ENCODE measurements at regions not wholly inside any gene's neighbourhood (a gene's known extent, or its start where the extent isn't known, plus 50 kb on each side); places are given as distances from the start of the nearest gene placed in this dataset.

DNA sequence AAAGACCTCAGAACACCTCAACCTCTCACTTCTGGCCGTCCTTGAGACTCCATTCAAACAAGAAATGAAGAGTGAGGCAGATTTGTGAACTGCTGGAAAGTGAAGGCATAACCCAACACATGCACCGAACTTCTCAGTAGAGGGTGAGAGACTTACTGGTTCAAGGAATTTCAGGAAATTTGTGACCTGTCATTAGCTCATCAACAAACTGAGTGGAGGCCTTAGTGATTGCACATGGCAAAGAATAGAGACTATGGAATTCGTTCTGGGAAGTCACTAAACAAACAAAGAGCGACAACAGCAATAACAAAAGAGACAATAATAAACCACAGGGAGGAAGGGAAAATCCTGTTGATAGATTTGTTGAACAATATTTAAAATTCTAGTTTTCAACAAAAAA lies 125.0 kb upstream of the AKR1E2 start:
- DNase-seq (ENCODE audit: low read depth), result no peak
- no peak overlapping the region for H3K4me3 ChIP-seq (ENCODE audit: low read depth, low read length)
- no peaks in the 10 kb centered on the region for H3K27me3 ChIP-seq (ENCODE audit: control insufficient read depth, insufficient read depth, low read length)
- ChIA-PET POLR2A (no interaction called here), CTCF (interaction anchor here (0.7 to 1.2 kb wide), 2 partner anchors 13 to 15 kb away, joined by 3 to 5 read pairs; no protein-coding TSS in a partner anchor)
- TF ChIP-seq CTCF (IDR thresholded peaks at IDR 0.05; ENCODE audit: insufficient read depth, low read depth, low read length), result no peak
- no peaks in the 10 kb centered on the region for H3K36me3 ChIP-seq (ENCODE audit: control insufficient read depth, insufficient read depth, low read length)

DNA sequence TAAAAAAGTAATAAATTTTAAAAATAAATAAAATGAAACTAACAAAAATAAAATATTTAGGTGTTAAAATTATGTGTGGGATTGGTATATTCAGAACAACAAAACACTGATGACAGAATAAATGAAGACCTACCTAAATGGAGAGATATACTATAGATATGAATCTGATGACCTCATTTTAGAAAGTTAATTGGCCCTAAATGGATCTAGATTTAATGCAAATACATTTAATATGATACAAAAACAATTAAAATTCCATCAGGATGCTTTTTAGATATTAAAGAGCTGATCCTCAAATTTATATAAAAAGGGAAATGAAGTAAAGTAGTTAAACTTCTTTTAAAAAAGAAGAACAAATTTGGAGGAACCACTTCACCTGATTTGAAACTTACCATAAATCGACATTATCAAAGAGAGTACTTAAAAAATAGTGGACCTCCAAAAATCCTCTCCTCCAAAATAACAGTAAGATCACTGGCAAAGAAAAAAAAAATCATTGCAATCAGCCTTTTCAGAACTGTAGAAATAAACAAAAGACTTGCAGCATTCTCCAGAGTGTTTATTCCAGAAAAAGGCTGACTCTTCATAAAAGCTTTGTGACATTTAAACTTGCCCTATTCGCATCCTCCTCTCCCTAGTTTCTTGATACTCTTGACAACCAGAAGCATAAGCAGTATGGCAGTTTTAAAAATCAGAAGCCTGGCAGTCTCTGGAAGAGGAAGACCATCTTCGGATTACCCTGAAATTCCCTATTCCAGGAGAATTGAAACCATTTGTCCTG lies 125.9 kb upstream of the AKR1E2 start:
- H3K4me3 ChIP-seq (ENCODE audit: low read depth, low read length), result no peak overlapping the region
- no peak for DNase-seq (ENCODE audit: low read depth)
- H3K27me3 ChIP-seq (ENCODE audit: control insufficient read depth, insufficient read depth, low read length), result no peaks in the 10 kb centered on the region
- no peak for TF ChIP-seq CTCF (IDR thresholded peaks at IDR 0.05; ENCODE audit: insufficient read depth, low read depth, low read length)
- ChIA-PET POLR2A (no interaction called here), CTCF (interaction anchor here (0.7 to 1.2 kb wide), 3 partner anchors 14 to 43 kb away, joined by 3 to 5 read pairs (median 4); no protein-coding TSS in a partner anchor)
- no peaks in the 10 kb centered on the region for H3K36me3 ChIP-seq (ENCODE audit: control insufficient read depth, insufficient read depth, low read length)

GRCh38 chr10:4698075-4698474 lies 127.9 kb upstream of the AKR1E2 start:
- no peak for DNase-seq (ENCODE audit: low read depth)
- H3K4me3 ChIP-seq (ENCODE audit: low read depth, low read length), result no peak overlapping the region
- ChIA-PET POLR2A (no interaction called here), CTCF (no interaction called here)
- no peaks in the 10 kb centered on the region for H3K36me3 ChIP-seq (ENCODE audit: control insufficient read depth, insufficient read depth, low read length)
- no peak for TF ChIP-seq CTCF (IDR thresholded peaks at IDR 0.05; ENCODE audit: insufficient read depth, low read depth, low read length)
- no peaks in the 10 kb centered on the region for H3K27me3 ChIP-seq (ENCODE audit: control insufficient read depth, insufficient read depth, low read length)

DNA sequence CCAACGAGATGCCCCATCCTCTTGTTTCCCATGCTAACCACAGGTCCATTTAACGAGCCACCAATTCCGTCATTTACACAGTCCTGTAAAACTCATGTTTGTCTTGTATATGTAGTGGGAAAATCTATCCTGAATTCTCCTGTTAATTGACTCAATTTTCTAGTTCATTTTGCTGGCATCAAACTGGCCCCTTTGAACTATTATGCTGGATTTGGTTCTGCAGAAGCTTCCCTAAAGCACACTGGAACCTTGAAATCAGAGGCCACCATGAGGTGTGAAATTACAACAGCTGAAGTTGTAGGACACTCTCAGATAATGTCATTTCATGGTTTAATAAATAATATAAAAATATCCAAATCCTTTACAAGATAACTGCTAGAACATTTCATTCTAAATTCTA lies 129.8 kb upstream of the AKR1E2 start:
- no peak for DNase-seq (ENCODE audit: low read depth)
- ChIA-PET POLR2A (no interaction called here), CTCF (no interaction called here)
- no peak for TF ChIP-seq CTCF (IDR thresholded peaks at IDR 0.05; ENCODE audit: insufficient read depth, low read depth, low read length)
- Histone ChIP-seq H3K27me3 (ENCODE audit: control insufficient read depth, insufficient read depth, low read length) (no peaks in the 10 kb centered on the region), H3K4me3 (ENCODE audit: low read depth, low read length) (no peak overlapping the region), H3K36me3 (ENCODE audit: control insufficient read depth, insufficient read depth, low read length) (no peaks in the 10 kb centered on the region)

DNA sequence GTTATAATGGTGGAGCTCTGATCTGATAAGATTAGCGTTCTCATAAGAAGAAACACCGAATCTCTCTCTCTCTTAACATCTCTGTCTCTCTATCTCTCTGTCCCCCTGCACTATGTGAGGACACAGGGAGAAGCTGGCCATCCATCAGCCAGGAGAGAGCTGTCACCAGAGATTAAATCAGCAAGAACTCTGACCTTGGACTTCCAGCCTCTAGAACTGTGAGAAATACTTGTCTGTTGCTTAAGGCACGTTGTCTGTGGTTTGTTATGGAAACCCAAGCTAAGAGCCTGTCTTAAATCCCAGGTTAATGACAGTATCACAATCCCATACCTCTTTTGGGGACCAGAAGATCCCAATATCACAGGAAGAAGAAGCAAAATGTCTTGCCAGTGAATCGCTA lies 132.0 kb upstream of the AKR1E2 start:
- Histone ChIP-seq H3K36me3 (ENCODE audit: control insufficient read depth, insufficient read depth, low read length) (no peaks in the 10 kb centered on the region), H3K4me3 (ENCODE audit: low read depth, low read length) (no peak overlapping the region), H3K27me3 (ENCODE audit: control insufficient read depth, insufficient read depth, low read length) (no peaks in the 10 kb centered on the region)
- TF ChIP-seq CTCF (IDR thresholded peaks at IDR 0.05; ENCODE audit: insufficient read depth, low read depth, low read length), result no peak
- no peak for DNase-seq (ENCODE audit: low read depth)
- ChIA-PET POLR2A (no interaction called here), CTCF (interaction anchor here (1.2 to 1.5 kb wide), 3 partner anchors 11 to 23 kb away, joined by 3 to 4 read pairs (median 3); no protein-coding TSS in a partner anchor)
